IMR-90 (cell line): ENCODE measurements at regions not wholly inside any gene's neighbourhood (a gene's known extent, or its start where the extent isn't known, plus 50 kb on each side); places are given as distances from the start of the nearest gene placed in this dataset.

ENCODE experiments used
- ATAC-seq: fragments of 200-7000 bp; cut with Tn5 transposase; 2 replicates; pipeline ENCODE4 v1.9.1; 2020; ENCODE audit warnings: low read depth, mild to moderate bottlenecking, moderate library complexity
- BruUV-seq: library from RNA; stranded (reverse); fragments of 400-500 nt; replicated peaks from 2 replicates; lab custom pipeline; 2021; lab: Mats Ljungman, UMichigan
- CTCF ChIA-PET: fragments of 300-600 bp; formaldehyde crosslinking; extraction: SDS; loops from one replicate; lab custom pipeline; 2021; ENCODE audit warnings: antibody characterized with exemption; lab: Yijun Ruan, JAX
- POLR2A ChIA-PET: fragments of 300-600 bp; sonication (Branson Sonifier 250); formaldehyde crosslinking; loops from one replicate; lab custom pipeline; 2022; ENCODE audit warnings: antibody characterized with exemption; ENCODE audit not compliant: unreplicated experiment; lab: Charles Lee
- DNase-seq: peaks from one replicate; pipeline ENCODE4 v3.0.0; 2013
- H2AFZ ChIP-seq: replicated peaks from 2 replicates; pipeline ENCODE3; 2013; ENCODE audit warnings: low read length, mild to moderate bottlenecking; ENCODE audit not compliant: poor library complexity
- H2AK5ac ChIP-seq: 2 replicates; pipeline ENCODE4 v1.6.1; 2013; ENCODE audit warnings: low read depth, low read length, inconsistent platforms
- H2AK9ac ChIP-seq: replicated peaks from 2 replicates; pipeline ENCODE3; 2013; ENCODE audit warnings: mild to moderate bottlenecking, low read depth, low read length, moderate library complexity; ENCODE audit not compliant: poor library complexity
- H2BK120ac ChIP-seq: 2 replicates; pipeline ENCODE4 v1.6.1; 2013; ENCODE audit warnings: low read depth, low read length, inconsistent platforms
- H2BK15ac ChIP-seq: 3 replicates; pipeline ENCODE4 v1.6.1; 2013; ENCODE audit warnings: low read depth, low read length, inconsistent platforms
- H2BK20ac ChIP-seq: 2 replicates; pipeline ENCODE4 v1.6.1; 2013; ENCODE audit warnings: low read depth, mild to moderate bottlenecking, inconsistent platforms, low read length, moderate library complexity
- H2BK5ac ChIP-seq: 2 replicates; pipeline ENCODE4 v1.6.1; 2013; ENCODE audit warnings: mild to moderate bottlenecking, low read depth, low read length, inconsistent platforms; ENCODE audit not compliant: poor library complexity, severe bottlenecking
- H3K14ac ChIP-seq: replicated peaks from 2 replicates; pipeline ENCODE4 v1.6.1; 2013; ENCODE audit warnings: low read depth, low read length, inconsistent platforms
- H3K18ac ChIP-seq: 2 replicates; pipeline ENCODE4 v1.6.1; 2013; ENCODE audit warnings: low read depth, low read length, control low read depth
- H3K23ac ChIP-seq: 2 replicates; pipeline ENCODE4 v1.6.1; 2013; ENCODE audit warnings: low read depth, low read length, inconsistent platforms
- H3K27ac ChIP-seq: 2 replicates; pipeline ENCODE4 v1.5.1; 2013; ENCODE audit warnings: mild to moderate bottlenecking, control low read depth, low read length; ENCODE audit not compliant: insufficient read depth
- H3K27me3 ChIP-seq: 2 replicates; pipeline ENCODE4 v1.6.1; 2013; ENCODE audit warnings: low read length; ENCODE audit not compliant: control insufficient read depth, insufficient read depth
- H3K36me3 ChIP-seq: 2 replicates; pipeline ENCODE4 v1.6.1; 2013; ENCODE audit warnings: low read length, mixed read lengths; ENCODE audit not compliant: control insufficient read depth, insufficient read depth
- H3K4ac ChIP-seq: 2 replicates; pipeline ENCODE4 v1.6.1; 2013; ENCODE audit warnings: low read depth, low read length, inconsistent platforms
- H3K4me1 ChIP-seq: 2 replicates; pipeline ENCODE4 v1.6.1; 2013; ENCODE audit warnings: low read length, mixed read lengths; ENCODE audit not compliant: control insufficient read depth, insufficient read depth
- H3K4me2 ChIP-seq: 2 replicates; pipeline ENCODE4 v1.6.1; 2013; ENCODE audit warnings: low read depth, mild to moderate bottlenecking, control low read depth, low read length, moderate library complexity
- H3K4me3 ChIP-seq: 2 replicates; pipeline ENCODE4 v1.5.1; 2013; ENCODE audit warnings: low read depth, mild to moderate bottlenecking, control low read depth, low read length, moderate library complexity; ENCODE audit not compliant: insufficient read depth
- H3K56ac ChIP-seq: 2 replicates; pipeline ENCODE4 v1.6.1; 2013; ENCODE audit warnings: low read length, inconsistent platforms; ENCODE audit not compliant: insufficient read depth; ENCODE audit errors: extremely low read depth
- H3K79me1 ChIP-seq, 2 experiments: 2 replicates each; pipeline ENCODE4 v1.6.1; 2013; ENCODE audit warnings: low read length in 2 of 2, inconsistent platforms in 1 of 2, low read depth in 1 of 2
- H3K9ac ChIP-seq: 2 replicates; pipeline ENCODE4 v1.6.1; 2013; ENCODE audit warnings: low read depth, low read length, control low read depth
- H3K9me1 ChIP-seq: 2 replicates; pipeline ENCODE4 v1.6.1; 2013; ENCODE audit warnings: low read length, inconsistent platforms; ENCODE audit not compliant: insufficient read depth
- H3K9me3 ChIP-seq: 2 replicates; pipeline ENCODE4 v1.6.1; 2013; ENCODE audit warnings: low read length; ENCODE audit not compliant: control insufficient read depth, insufficient read depth
- H4K20me1 ChIP-seq: 2 replicates; pipeline ENCODE4 v1.6.1; 2013; ENCODE audit warnings: low read length, inconsistent platforms; ENCODE audit not compliant: insufficient read depth
- H4K5ac ChIP-seq: 2 replicates; pipeline ENCODE4 v1.6.1; 2013; ENCODE audit warnings: mild to moderate bottlenecking, low read depth, low read length, control low read depth
- H4K8ac ChIP-seq, 2 experiments: 2 replicates each; pipeline ENCODE4 v1.6.1; 2013; ENCODE audit warnings: low read depth in 2 of 2, low read length in 2 of 2, control low read depth in 1 of 2, inconsistent platforms in 1 of 2
- H4K91ac ChIP-seq: 2 replicates; pipeline ENCODE4 v1.6.1; 2013; ENCODE audit warnings: low read depth, low read length, inconsistent platforms; ENCODE audit not compliant: insufficient read depth
- CTCF ChIP-seq: conservative IDR thresholded peaks from 2 replicates; pipeline ENCODE4 v1.5.1; 2012; ENCODE audit warnings: mild to moderate bottlenecking, low read depth, low read length, improper control_type of control experiment
- FOS ChIP-seq: fragments of 150-350 bp; IDR thresholded peaks from 2 replicates; pipeline ENCODE4 v1.6.1; 2016; ENCODE audit warnings: low read depth, low read length
- WGBS, 2 experiments: methylation state at CpG; one replicate each; pipeline versions ENCODE4 v1.1.5 to v1.1.7; 2013; ENCODE audit warnings: missing lambda C conversion rate in 2 of 2; ENCODE audit not compliant: insufficient read length in 1 of 2; ENCODE audit errors: extremely low coverage in 2 of 2; 5-methylcytosine and 5-hydroxymethylcytosine counted together
- dilution Hi-C: fragments of 300-500 bp; cut with HindIII; formaldehyde crosslinking; loops from one replicate; pipeline ENCODE4 v1.14.3; 2018; ENCODE audit warnings: low sequenced_read_pairs; ENCODE audit not compliant: unreplicated experiment
- in situ Hi-C: fragments of 300-500 bp; cut with MboI; formaldehyde crosslinking; loops from 3 replicates; pipeline ENCODE4 v1.14.3; 2019; ENCODE audit warnings: low sequenced_read_pairs, inconsistent platforms, mixed read lengths
- intact Hi-C: fragments of 100-400 bp; cut with micrococcal nuclease; formaldehyde crosslinking; loops from 2 replicates; pipeline ENCODE4 v1.10.0; 2022

- no peak for ATAC-seq
- Histone ChIP-seq H2AFZ (no peak overlapping the region), H3K9me1 (no peaks in the 10 kb centered on the region), H3K4me2 (no peak overlapping the region), H4K20me1 (no peaks in the 10 kb centered on the region), H3K79me1 (no peaks in the 10 kb centered on the region), H3K14ac (no peak overlapping the region), H3K23ac (no peak overlapping the region), H4K8ac (no peak overlapping the region), H2AK5ac (no peak overlapping the region), H4K5ac (no peak overlapping the region), H3K56ac (no peak overlapping the region), H3K36me3 (no peaks in the 10 kb centered on the region), H3K27ac (no peak overlapping the region), H3K9me3 (no peaks in the 10 kb centered on the region), H2BK15ac (no peak overlapping the region), H2AK9ac (no peak overlapping the region), H2BK5ac (no peak overlapping the region), H3K4me1 (no peaks in the 10 kb centered on the region), H2BK120ac (no peak overlapping the region), H3K9ac (no peak overlapping the region), H3K4ac (no peak overlapping the region), H3K27me3 (no peaks in the 10 kb centered on the region), H4K91ac (no peak overlapping the region), H2BK20ac (no peak overlapping the region), H3K18ac (no peak overlapping the region), H3K4me3 (no peak overlapping the region)
- CTCF ChIA-PET = no interaction called here
- no TSS peak for BruUV-seq
- intact Hi-C loops = no loop called here
- no peak for TF ChIP-seq CTCF
- no peak for TF ChIP-seq FOS
- dilution Hi-C loops = no loop called here
- DNase-seq = no peak
- POLR2A ChIA-PET = no interaction called here
- in situ Hi-C loops = no loop called here
- WGBS, 2 experiments = 40% methylated on average over 1 of the region's 3 CpGs; no CpG with 5 or more reads in 1 of the 2 experiments
Observed at GRCh38 chr19:34017024-34017423, 155.3 kb upstream of the LSM14A start.
